GM12872 (cell line): ENCODE measurements at regions not wholly inside any gene's neighbourhood (a gene's known extent, or its start where the extent isn't known, plus 50 kb on each side); places are given as distances from the start of the nearest gene placed in this dataset.

Source experiments
- CTCF ChIP-seq: IDR thresholded peaks from 3 replicates; pipeline ENCODE4 v1.5.1; 2011; ENCODE audit warnings: low read depth, mild to moderate bottlenecking, low read length, moderate library complexity; ENCODE audit not compliant: insufficient read depth

- no peak for TF ChIP-seq CTCF
These were observed 93.5 kb downstream of the C1orf94 start for GRCh38 chr1:34270181-34270580.

GRCh38 chr1:34272152-34272551 is 95.4 kb downstream of the C1orf94 start:
- TF ChIP-seq CTCF, result no peak

DNA sequence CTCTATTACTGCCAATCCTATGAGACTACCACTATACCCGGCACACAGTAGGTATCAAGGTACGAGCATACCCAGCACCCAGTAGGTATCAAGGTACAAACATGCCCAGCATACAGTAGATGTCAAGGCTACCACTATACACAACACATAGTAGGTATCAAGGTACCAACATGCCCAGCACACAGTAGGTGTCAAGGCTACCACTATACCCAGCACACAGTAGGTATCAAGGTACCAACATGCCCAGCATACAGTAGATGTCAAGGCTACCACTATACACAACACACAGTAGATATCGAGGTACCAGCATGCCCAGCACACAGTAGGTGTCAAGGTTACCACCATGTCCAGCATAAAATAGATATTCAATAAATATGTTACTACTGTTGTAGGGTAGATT is 98.4 kb downstream of the C1orf94 start:
- no peak for TF ChIP-seq CTCF

GRCh38 chr1:34276606-34277005 is 99.9 kb downstream of the C1orf94 start:
- no peak for TF ChIP-seq CTCF

DNA sequence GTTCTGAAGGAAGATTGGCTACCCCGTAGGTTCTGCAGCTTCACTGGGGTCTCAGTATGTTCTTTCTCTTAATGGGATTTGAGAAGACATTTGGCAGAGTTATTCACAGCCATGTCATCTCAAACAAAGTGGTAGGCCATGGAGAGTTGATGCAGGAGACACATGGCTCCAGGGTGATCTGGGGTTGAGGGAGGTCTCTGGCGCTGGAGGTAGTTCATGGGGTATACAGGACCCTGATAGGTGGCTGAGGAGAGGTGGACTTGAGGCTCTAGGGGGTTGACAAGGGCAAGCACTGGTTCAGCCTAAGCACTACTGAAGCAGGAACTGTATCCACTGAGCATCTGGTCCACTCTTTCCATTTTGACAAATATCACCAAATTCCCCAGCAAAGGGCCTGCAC is 100.4 kb downstream of the C1orf94 start:
- TF ChIP-seq CTCF, result no peak

DNA sequence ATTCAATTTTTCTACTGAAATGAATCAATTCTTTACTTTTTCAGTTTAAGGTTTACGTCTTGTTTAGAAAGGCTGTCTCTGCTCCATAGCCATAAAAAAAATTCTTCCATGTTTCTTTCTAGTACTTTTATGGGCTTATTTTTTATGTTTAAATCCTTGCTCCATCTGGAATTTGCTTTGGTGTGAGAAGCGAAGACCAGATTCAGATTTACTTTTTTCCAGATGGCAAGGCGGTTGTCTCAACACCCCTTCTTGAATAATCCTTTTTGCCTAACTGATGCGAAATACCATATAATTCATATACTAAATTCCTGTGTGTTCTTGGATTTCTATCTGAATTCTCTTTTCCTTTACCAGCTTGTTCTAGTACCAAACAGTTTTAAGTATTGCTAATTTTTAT is 101.5 kb downstream of the C1orf94 start:
- no peak for TF ChIP-seq CTCF

DNA sequence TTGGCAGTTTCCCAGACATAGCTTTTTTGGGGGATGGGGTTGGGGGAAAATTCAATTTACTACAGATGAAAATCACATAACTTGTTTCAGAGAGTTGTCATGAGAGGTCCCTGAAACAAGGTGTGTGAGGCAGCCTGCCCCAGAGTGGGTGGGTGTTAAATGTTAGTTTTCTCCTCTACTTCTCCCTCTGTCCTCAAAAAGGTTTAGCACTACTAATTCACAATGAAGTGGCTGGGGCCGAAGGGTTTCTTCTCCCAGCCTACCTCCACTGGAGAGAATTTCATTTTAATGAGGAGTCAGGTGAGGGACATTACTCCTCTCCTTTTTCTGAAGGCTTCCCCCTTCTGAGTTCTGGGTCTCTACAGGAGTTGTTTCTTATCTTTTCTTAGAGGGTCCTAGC is 103.3 kb downstream of the C1orf94 start:
- no peak for TF ChIP-seq CTCF

- TF ChIP-seq CTCF, result no peak
These were observed 103.8 kb downstream of the C1orf94 start for GRCh38 chr1:34280509-34280908.
